HG03103 (cell line): ENCODE measurements at regions not wholly inside any gene's neighbourhood (a gene's known extent, or its start where the extent isn't known, plus 50 kb on each side); places are given as distances from the start of the nearest gene placed in this dataset.
"Not testable (repeated sequence)": the region's sequence is repeated elsewhere in the genome, so short reads cannot be mapped to it uniquely, and the experiment has no call there.

Experiments
- ATAC-seq: cut with Tn5 transposase; IDR thresholded peaks from one replicate; pipeline ENCODE4 v1.9.1; 2021; ENCODE audit warnings: low read depth; ENCODE audit not compliant: unreplicated experiment

DNA sequence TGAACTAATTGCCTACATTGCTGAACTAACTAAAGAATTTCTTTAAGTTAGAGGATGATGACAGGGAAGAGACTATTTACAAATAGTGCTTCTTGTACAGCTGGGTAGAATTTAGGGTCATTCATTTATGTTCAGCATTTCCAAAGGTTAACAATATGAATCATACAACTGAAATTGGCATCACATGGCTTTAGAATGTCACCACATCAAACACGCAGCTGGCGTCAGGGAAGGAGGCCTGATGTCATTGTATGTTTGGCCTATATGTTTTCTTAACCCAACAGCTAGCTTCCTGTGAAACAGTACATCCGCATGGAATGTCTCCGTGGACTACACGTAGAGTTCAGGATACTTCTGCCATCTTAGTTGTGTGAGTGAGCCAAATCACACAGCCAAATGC lies 99.0 kb upstream of the TNFSF11 start:
- ATAC-seq: no peak

DNA sequence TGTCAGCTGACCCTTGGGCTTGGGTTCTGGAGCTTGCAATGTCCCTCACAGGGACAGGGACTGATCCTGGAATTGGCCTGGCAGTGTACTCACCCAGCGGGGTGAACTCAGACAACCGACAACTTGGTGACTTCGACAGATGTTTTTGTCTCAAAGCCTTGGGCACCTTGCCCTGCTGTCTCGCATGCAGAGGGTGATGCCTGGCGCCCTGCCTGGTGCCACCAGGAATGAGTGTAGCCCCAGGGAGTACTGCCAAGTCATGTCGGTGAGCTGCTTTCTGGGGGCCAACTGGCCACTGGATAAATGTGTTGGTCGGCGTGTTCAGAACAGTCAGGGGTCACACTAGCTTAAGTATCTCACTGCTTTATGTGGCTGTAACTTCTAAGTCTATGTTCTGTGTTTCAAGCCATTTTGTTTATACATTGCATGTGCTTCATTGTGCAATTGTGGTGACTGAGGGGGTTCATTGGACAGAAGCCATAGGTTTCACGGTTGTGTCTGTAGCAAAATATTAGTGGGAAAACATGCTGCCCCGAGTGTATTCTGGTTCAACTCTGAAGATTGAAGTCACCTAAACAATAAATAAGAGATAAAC lies 96.3 kb upstream of the TNFSF11 start:
- no peak for ATAC-seq

DNA sequence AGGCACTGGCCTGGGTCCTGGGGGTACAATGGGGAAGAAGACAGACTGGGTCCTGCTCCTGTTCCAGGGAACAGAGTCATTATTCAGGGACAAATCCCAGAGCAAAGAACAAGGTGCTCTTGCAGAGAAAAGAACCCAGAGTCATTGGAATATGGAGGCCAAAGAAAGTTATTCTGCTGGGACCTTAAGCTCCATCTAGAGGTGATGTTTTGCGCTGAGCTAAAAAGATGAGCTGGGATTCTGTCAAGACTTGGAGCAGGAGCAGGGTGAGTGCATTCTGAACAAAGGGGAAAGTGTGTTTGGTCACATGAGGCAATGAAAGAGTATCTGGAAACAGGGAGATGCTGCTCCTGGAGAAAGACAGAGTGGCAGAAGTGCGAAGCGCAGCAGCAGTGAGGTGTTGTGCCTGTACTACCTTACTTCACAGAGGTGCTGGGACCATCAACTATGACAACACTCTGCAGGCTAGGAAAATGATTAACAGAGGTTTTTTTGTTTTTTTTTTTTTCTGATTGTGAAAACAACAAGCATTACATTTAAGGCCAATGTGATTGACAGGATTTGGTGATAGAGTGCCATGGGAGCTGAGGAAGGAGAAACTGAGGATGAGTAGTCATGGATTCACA lies 95.3 kb upstream of the TNFSF11 start:
- ATAC-seq: no peak

DNA sequence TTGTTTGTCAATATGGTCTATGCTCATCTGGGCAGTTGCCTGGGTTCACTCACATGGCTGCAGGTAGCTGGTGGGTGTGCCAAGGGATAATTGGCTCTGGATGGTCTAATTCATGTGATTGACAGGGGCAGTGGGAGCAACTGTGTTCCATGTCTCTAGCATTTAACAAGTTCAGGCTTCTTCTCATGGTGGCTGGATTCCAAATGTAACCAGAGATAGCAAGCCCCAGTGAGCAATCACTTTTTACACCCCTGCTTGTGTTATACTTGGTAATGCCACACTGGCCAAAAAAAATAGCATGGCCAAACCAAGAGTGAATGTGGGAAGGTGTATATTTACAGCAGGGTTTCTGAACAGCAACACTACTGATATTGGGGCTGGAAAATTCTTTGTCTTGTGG lies 89.6 kb upstream of the TNFSF11 start:
- ATAC-seq: no peak

DNA sequence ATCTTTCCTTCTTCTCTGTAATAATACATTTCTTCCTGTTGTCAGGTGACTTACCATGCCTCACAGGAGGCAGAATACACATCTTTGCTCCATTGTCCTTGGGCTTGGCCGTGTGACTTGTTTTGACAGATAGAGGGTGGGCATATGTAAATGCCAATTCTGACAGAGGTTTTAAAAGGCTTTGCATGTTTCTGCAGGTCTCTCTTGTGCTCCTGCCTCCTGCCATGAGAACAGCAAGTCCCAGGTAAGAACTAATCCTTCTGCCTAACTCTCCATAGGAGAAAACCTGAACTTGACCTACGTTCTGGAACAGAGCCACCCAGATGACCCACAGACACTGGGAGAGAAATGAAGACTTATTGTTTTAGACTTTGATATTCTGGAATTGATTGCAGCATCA lies 88.7 kb upstream of the TNFSF11 start:
- ATAC-seq: no peak

DNA sequence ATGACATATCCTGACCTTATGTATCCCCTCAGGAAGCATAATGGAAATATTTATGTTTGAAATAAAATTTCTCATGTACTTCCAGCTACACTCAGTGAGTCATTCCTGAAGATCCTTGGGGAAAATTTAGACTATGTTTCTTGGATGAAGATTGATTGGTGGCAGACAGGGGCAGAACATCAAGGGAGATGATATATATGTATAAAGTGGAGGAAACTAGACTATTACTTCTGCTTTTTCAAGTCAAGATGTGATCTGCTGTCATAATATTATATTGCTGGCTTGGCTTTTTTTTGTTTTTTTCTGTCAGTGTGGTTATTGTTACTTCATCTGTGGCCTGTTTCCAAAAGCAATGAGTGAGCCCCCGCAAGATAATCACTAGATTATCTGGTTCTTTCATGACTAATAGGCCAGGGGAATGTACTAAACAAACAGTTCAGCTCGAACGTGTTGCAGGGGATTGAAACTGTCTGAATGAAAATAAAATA lies 87.2 kb upstream of the TNFSF11 start:
- no peak for ATAC-seq

DNA sequence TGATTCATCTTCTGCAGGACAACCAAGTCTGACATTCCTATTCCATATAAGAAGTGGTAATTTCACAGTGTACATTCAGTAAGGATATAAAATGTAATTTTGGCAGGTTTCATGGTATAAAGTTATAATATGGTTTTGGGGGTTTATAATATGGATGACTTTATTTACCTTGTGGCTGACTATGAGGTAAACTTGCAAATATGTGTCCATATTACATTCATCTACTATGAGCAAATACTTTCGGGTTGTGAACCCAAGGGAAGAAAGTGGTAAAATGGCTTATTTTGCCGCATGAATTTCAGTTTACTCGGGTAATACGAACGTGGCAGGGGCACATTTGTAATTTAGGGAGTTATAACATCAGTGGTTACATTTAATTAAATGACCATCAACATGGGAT lies 86.7 kb upstream of the TNFSF11 start:
- no peak for ATAC-seq

DNA sequence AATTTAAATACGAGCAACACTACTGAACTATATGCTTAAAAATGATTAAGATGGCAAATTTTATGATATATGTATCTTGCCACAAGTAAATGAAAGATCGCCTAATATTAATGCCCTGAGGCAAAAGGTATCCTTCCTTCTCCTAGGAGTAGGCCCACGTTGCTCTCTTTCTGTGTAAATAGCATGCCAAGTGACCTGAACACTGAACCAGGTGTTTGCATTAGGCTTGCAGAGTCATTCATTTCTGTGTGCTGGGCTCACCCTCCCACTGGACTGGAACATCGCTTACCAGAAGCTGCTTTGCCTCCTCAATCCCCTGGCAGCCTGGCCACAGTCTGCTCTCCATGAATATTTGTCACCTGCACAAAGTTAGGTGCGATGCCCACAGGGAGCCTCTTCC lies 83.3 kb upstream of the TNFSF11 start:
- no peak for ATAC-seq

DNA sequence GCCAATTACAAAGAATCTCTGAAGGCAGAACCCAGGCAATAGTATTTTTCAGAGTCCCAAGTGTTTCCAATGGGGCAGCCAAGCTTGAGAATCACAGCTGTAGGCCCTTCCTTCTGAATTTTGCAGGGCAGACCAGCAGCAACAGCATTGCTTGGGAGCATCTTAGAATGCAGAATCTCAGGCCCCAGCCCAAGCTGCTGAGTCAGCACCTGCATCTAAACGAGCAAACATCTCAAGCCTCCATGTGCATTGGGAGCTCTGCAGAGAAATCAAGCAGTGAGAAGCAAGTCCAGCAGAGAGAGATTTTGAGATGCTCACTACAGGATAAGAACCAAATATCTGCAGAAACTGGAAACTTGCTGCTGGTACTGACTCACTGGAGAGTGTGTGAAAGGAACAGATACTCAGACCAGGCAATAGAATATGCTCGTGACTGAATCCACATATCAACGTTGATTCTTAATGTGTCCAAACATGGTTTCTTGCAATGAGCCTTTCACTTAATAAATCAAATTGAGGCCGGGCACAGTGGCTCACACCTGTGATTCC lies 81.5 kb upstream of the TNFSF11 start:
- no peak for ATAC-seq

DNA sequence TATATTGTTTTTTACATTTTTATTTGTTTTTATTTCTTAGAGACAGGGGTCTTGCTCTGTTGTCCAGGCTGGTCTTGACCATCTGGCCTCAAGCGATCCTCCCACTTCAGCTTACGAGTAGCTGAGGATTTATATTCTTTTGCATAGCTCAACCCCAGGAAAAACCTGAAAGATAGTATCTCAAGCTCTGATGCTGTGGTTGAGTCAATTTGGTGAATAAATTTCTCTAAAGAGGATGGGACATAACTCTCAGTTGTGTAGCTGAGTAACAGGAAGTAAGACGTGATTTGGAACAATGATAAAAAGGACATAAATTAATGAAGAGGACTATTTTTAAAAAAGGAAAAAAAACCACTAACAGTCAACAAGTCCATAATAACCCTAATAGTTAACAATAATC lies 79.8 kb upstream of the TNFSF11 start:
- ATAC-seq: no peak

DNA sequence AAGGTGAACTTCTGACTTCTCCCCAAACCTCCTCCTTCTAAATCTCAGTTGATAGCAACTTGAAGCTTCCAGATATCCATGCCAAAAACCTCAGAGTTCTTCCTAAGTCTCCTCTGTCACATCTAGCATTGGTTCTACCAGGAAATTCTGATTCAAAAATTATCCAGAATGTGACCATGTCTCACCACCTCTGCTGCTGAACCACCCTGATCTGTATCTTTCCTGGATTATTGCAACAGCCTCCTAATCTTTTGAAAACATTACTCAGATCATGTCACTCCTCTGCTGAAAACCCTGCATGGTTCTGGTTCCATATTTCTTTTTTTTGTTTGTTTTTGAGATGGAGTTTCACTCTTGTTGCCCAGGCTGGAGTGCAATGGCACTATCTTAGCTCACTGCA lies 78.7 kb upstream of the TNFSF11 start:
- no peak for ATAC-seq

DNA sequence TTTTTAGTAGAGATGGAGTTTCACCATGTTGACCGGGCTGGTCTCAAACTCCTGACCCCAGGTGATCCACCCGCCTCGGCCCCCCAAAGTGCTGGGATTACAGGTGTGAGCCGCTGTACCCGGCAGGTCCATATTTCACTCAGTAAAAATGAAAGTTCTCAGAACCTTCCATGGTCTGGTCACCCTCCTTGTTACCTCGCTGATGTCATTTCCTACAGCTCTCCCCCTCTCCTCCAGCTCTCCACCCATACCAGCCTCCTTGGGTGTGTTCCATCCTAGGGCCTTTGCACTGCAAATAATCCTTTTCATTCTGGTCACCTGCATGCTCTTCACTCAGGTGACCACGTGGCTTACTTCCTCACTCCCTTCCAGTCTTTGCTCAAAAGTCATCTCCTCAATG lies 78.2 kb upstream of the TNFSF11 start:
- no peak for ATAC-seq

DNA sequence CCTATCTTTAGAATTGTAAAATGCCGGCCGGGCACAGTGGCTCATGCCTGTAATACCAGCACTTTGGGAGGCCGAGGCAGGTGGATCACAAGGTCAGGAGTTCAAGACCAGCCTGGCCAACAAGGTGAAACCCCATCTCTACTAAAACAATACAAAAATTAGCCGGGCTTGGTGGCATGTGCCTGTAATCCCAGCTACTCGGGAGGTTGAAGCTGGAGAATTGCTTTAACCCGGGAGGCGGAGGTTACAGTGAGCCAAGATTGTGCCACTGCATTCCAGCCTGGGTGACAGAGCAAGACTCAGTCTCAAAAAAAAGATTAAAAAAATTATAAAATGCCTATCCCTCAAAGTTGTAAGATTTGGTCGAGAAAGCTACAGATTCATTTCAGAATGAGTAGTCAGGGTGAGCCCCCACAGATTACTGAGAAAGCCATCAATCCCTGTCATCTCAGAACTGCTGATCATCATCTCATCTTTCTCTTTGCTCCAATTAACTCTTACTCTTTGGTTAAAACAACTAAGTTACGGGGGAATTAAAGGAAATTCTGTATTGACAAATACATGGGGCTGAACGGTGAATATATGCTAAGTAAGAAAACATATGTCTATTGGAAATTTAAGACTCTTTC lies 76.9 kb upstream of the TNFSF11 start:
- not testable (repeated sequence) for ATAC-seq

DNA sequence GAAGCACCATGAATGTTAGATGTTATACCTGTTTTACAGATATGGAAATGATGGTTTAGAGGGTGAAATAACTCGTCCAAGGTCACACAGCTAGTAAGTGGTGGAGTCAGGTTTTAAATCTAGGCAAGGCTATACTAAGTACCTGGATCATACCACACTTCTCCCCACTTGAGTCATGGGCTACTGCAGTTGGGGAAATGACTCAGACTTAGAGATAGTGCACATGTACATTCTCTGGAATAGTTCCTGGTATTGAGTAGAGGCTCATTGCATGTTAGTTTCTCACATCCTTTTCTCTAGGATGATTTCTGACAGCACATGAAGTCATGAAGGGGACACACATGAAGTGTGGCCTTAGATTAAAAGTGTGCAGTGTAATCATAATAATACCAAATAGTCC lies 76.2 kb upstream of the TNFSF11 start:
- ATAC-seq: peak; percentile 91

DNA sequence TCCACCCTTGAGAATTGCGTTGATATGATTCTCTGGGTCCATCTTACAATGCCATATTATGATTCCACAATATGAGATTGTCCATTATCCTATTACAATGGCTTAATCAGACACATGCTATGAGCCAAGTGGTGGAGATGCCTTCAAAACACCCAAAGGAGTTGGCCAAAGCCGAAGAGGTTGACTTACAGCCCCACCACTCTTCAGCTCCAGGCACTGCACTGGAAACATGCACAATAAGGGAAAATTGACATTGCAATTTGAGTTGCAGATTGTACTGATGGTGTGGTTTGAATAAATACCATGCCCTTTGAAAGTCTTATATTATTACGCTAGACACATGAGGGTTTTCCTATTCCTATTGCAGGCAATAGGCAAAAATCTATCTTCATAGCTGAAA lies 75.4 kb upstream of the TNFSF11 start:
- no peak for ATAC-seq
